Esophagus squamous epithelium (tissue), 4 donors: ENCODE measurements at regions not wholly inside any gene's neighbourhood (a gene's known extent, or its start where the extent isn't known, plus 50 kb on each side); places are given as distances from the start of the nearest gene placed in this dataset.

Source experiments
- CTCF ChIP-seq, 6 experiments: fragments of 450-650 bp in 4 of 6; fragments of 200-600 bp in 2 of 6; sonication (generic) in 2 of 6; IDR thresholded peaks; one replicate each; pipeline ENCODE4 v1.5.1; 2016 to 2019; ENCODE audit warnings: antibody characterized with exemption in 6 of 6, mild to moderate bottlenecking in 4 of 6, moderate library complexity in 4 of 6
- POLR2A ChIP-seq, 4 donors: fragments of 450-650 bp; IDR thresholded peaks; one replicate each; pipeline ENCODE4 v1.6.1; 2017; ENCODE audit warnings: antibody characterized with exemption in 4 of 4, mild to moderate bottlenecking in 4 of 4, moderate library complexity in 3 of 4

- TF ChIP-seq CTCF (IDR thresholded peaks at IDR 0.05): no peak
- no peak for TF ChIP-seq POLR2A (IDR thresholded peaks at IDR 0.05)
Observed at GRCh38 chr11:72520815-72521214, 86.5 kb upstream of the CLPB start.
